SIG-M5 treated with dmso at 0.1 percent for 504 hours (cell line): ENCODE measurements at regions not wholly inside any gene's neighbourhood (a gene's known extent, or its start where the extent isn't known, plus 50 kb on each side); places are given as distances from the start of the nearest gene placed in this dataset.
"Not testable (repeated sequence)": the region's sequence is repeated elsewhere in the genome, so short reads cannot be mapped to it uniquely, and the experiment has no call there.

ENCODE experiments used
- DNase-seq: peaks from one replicate; lab custom pipeline; 2025; ENCODE audit not compliant: unreplicated experiment; lab: John Stamatoyannopoulos, UW

DNA sequence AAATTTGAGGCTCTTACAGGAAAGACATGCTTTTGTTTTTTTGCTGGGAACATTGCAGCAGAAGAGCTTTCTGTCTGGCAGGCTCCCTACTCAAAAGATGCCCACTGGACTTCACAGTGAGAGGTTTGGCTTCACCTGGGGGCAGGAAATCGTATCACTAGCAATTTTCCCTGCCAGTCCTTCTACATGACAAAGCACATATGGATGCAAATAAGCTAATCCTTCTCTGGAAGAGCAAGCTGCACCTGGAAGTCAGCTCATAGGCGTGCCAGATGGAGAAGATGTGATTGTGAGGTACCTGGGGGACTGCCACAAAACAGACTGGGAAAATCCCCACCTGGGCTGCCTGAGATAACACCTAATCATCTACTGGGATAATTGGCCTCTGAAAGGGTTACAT, 195.0 kb upstream of the CPHXL start:
- DNase-seq = no peak

GRCh38 chr16:75922250-75922649, 196.0 kb upstream of the CPHXL start:
- no peak for DNase-seq

GRCh38 chr16:75924397-75924796, 198.1 kb upstream of the CPHXL start:
- no peak for DNase-seq

GRCh38 chr16:75927810-75928209, 201.5 kb upstream of the CPHXL start:
- DNase-seq = no peak

GRCh38 chr16:75928295-75928694, 202.0 kb upstream of the CPHXL start:
- no peak for DNase-seq

- DNase-seq = no peak
These were observed 202.8 kb upstream of the CPHXL start for GRCh38 chr16:75929046-75929445.

DNA sequence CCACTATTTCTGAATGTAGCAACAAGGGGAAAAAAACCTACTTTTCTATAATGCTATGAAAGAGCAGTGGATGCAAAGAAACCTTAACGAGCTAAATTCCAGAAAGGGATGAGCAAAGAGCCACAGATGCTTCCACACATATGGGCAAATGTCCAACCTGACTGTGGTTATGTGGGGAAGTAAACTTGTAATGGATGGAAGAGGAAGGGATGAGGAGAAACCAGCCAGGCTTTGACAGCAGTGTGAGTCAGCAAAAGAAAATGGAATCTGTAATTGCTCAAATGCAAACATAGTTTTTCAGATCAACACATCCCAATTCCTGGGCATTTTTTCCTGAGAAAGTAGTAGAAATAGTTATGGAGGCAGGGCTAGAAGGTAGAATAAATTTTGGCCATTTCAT, 204.8 kb upstream of the CPHXL start:
- DNase-seq = no peak

- DNase-seq = no peak
These were observed 205.7 kb upstream of the CPHXL start for GRCh38 chr16:75931970-75932369.

DNA sequence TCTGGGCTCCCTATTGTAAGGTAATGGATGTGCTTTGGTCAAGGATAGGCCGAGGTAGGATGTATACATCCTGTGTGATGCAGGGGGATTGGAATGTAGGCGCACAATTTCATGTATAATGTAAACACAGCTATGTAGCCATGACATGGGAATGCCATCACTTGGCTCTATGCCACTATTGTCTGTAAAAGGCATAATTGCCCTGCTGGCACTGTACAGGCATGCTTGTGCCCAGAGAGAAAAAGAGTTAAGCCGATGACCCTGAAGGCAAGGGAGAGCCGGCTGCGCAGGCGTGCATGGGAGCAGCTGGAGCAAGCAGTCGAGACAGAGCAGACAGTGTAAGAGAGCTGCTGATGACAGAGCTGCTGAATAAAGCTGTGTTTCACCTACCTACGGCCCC, 212.5 kb upstream of the CPHXL start:
- DNase-seq = no peak

- DNase-seq = no peak
These were observed 216.1 kb upstream of the CPHXL start for GRCh38 chr16:75942351-75942750.

- no peak for DNase-seq
These were observed 216.6 kb upstream of the CPHXL start for GRCh38 chr16:75942936-75943335.

DNA sequence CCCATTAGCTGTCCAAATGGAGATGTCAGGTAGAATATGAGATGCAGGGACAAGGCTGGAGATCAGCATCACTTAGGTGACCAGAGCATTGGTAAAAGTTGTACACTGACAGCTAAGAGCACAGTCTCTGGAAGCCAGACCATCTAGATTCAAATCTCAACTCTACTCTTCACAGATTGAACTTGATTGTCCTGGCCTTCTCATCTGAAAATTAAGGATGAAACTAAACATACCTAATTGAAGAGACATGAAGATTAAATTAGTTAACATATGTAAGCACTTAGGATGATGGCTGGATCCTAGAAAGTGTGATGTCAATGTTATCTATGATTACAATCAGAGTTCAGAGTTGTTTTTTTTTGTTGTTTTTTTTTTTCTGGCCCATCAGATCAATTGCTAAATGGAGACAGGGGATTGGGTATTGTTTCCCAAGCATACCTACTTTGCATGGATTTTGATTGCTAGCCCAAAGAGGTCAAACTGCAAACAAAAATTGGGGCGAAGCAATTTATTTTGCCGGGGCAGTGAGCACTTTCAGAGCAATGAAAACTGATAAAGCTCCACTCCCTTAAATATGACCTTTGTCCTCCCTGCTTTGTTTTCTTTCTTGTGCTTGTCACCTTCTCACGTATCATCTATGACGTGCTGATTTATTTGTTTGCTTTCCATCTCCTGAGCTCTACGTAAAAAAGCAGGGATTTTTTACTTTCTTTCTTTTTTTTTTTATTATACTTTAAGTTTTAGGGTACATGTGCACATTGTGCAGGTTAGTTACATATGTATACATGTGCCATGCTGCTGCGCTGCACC, 217.6 kb upstream of the CPHXL start:
- DNase-seq = no peak

- DNase-seq = no peak
These were observed 219.7 kb upstream of the CPHXL start for GRCh38 chr16:75945916-75946457.

DNA sequence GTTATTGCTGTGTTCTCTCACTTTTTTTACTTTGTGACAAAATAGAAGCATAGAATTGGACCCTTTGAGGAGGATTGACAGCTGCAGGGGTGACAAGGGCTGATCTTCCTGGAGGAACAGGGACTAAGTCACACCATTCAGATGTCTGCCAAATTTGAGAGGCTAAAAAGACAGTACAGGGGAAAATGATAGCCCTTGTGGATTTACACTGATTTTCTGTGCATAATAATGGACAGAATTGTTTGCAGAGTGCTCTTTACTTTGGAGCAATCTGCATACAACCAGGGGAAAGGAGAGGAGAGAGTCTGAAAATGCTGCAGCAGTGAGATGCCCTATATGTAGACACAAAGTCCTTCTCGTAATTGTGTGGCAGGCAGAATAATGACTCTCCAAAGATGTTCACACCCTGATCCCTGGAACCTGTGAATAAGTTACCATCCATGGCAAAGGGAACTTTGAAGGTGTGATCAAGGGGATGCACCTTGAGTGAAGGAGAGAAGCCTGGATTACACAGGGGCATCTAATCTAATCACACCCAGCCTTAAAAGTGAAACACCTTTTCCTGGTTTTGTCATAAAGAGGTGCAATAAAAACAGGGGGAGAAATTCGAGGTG, 221.4 kb upstream of the CPHXL start:
- no peak for DNase-seq

GRCh38 chr16:75948441-75948840, 222.2 kb upstream of the CPHXL start:
- no peak for DNase-seq

- no peak for DNase-seq
These were observed 222.6 kb upstream of the CPHXL start for GRCh38 chr16:75948886-75949285.

- no peak for DNase-seq
These were observed 225.8 kb upstream of the CPHXL start for GRCh38 chr16:75952124-75952523.

- no peak for DNase-seq
These were observed 231.6 kb upstream of the CPHXL start for GRCh38 chr16:75957870-75958269.

GRCh38 chr16:75965504-75966374, 239.4 kb upstream of the CPHXL start:
- no peak for DNase-seq

GRCh38 chr16:75969120-75969519, 242.8 kb upstream of the CPHXL start:
- DNase-seq = not testable (repeated sequence)

GRCh38 chr16:75971334-75971733, 245.0 kb upstream of the CPHXL start:
- DNase-seq = no peak

DNA sequence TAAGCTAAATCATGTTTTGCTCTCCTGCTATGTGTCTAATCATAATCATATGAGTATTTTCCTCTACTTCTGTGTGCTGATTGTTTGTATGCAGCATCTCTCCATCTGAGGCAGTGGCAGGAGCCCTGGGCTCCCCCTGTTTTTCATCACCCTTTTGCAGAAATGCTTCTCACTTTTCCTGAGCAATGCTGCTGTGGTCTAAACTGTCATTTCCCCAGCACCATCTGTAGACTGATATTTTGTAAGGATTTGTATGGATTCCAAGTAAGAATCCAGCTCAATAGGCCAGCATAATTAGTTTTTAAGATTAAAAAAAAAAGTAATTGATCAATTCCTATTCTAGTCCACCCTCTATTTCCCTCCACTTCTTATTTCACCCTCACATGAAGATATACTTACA, 257.0 kb upstream of the CPHXL start:
- DNase-seq = no peak
